ENCODE measurements at regions not wholly inside any gene's neighbourhood (a gene's known extent, or its start where the extent isn't known, plus 50 kb on each side); places are given as distances from the start of the nearest gene placed in this dataset.

GRCh38 chr1:30615816-30616590, 107.4 kb downstream of the MATN1 start:
- ATAC-seq: no peak
- no peak for TF ChIP-seq ZFP3 (CRISPR knock-in tag; IDR thresholded peaks at IDR 0.05)
- no peak for TF ChIP-seq CSRNP3 (CRISPR knock-in tag; IDR thresholded peaks at IDR 0.05)
- no peak for TF ChIP-seq TCF4 (CRISPR knock-in tag; IDR thresholded peaks at IDR 0.05; ENCODE audit: borderline replicate concordance)
- no peak for TF ChIP-seq ZNF565 (CRISPR knock-in tag; conservative IDR thresholded peaks at IDR 0.05; ENCODE audit: low read depth)
- TF ChIP-seq ARNTL (CRISPR knock-in tag; IDR thresholded peaks at IDR 0.05; ENCODE audit: borderline replicate concordance, low read depth): no peak
- TF ChIP-seq BACH2 (CRISPR knock-in tag; IDR thresholded peaks at IDR 0.05; ENCODE audit: borderline replicate concordance): no peak
- TF ChIP-seq POU6F1 (CRISPR knock-in tag; IDR thresholded peaks at IDR 0.05; ENCODE audit: borderline replicate concordance, low read depth): no peak
- TF ChIP-seq CSDC2 (CRISPR knock-in tag; IDR thresholded peaks at IDR 0.05): no peak
- TF ChIP-seq ZNF70 (CRISPR knock-in tag; IDR thresholded peaks at IDR 0.05): no peak
- no peak for TF ChIP-seq ESRRG (CRISPR knock-in tag; IDR thresholded peaks at IDR 0.05)
- no peak for TF ChIP-seq ZNF8 (CRISPR knock-in tag; IDR thresholded peaks at IDR 0.05)

- TF ChIP-seq OSR1 (CRISPR knock-in tag; IDR thresholded peaks at IDR 0.05): no peak
- no peak for TF ChIP-seq CREB5 (CRISPR knock-in tag; IDR thresholded peaks at IDR 0.05; ENCODE audit: low read depth)
- ATAC-seq: no peak
These were observed 108.1 kb downstream of the MATN1 start for GRCh38 chr1:30615076-30615795.

- TF ChIP-seq ZNF565 (CRISPR knock-in tag; conservative IDR thresholded peaks at IDR 0.05; ENCODE audit: low read depth): no peak
- TF ChIP-seq ARNTL (CRISPR knock-in tag; IDR thresholded peaks at IDR 0.05; ENCODE audit: borderline replicate concordance, low read depth): no peak
- TF ChIP-seq ZC3H10 (CRISPR knock-in tag; IDR thresholded peaks at IDR 0.05): no peak
- no peak for TF ChIP-seq CREB5 (CRISPR knock-in tag; IDR thresholded peaks at IDR 0.05; ENCODE audit: low read depth)
- no peak for TF ChIP-seq TCF4 (CRISPR knock-in tag; IDR thresholded peaks at IDR 0.05; ENCODE audit: borderline replicate concordance)
- no peak for ATAC-seq
These were observed 110.2 kb downstream of the MATN1 start for GRCh38 chr1:30613188-30613587.

- no peak for TF ChIP-seq ZC3H10 (CRISPR knock-in tag; IDR thresholded peaks at IDR 0.05)
- TF ChIP-seq GLIS3 (CRISPR knock-in tag; IDR thresholded peaks at IDR 0.05): no peak
- no peak for TF ChIP-seq CSDC2 (CRISPR knock-in tag; IDR thresholded peaks at IDR 0.05)
- ATAC-seq: no peak
These were observed 110.8 kb downstream of the MATN1 start for GRCh38 chr1:30612536-30613065.

GRCh38 chr1:30611741-30612309, 111.6 kb downstream of the MATN1 start:
- ATAC-seq: no peak
- TF ChIP-seq CSRNP3 (CRISPR knock-in tag; IDR thresholded peaks at IDR 0.05) (no peak), POU6F1 (CRISPR knock-in tag; IDR thresholded peaks at IDR 0.05; ENCODE audit: borderline replicate concordance, low read depth) (no peak), CREB5 (CRISPR knock-in tag; IDR thresholded peaks at IDR 0.05; ENCODE audit: low read depth) (no peak), TOX (CRISPR knock-in tag; IDR thresholded peaks at IDR 0.05; ENCODE audit: borderline replicate concordance) (no peak), ZNF565 (CRISPR knock-in tag; conservative IDR thresholded peaks at IDR 0.05; ENCODE audit: low read depth) (no peak), ARNTL (CRISPR knock-in tag; IDR thresholded peaks at IDR 0.05; ENCODE audit: borderline replicate concordance, low read depth) (no peak)
